ENCODE measurements at regions not wholly inside any gene's neighbourhood (a gene's known extent, or its start where the extent isn't known, plus 50 kb on each side); places are given as distances from the start of the nearest gene placed in this dataset.
"Not testable (repeated sequence)": the region's sequence is repeated elsewhere in the genome, so short reads cannot be mapped to it uniquely, and the experiment has no call there.

DNA sequence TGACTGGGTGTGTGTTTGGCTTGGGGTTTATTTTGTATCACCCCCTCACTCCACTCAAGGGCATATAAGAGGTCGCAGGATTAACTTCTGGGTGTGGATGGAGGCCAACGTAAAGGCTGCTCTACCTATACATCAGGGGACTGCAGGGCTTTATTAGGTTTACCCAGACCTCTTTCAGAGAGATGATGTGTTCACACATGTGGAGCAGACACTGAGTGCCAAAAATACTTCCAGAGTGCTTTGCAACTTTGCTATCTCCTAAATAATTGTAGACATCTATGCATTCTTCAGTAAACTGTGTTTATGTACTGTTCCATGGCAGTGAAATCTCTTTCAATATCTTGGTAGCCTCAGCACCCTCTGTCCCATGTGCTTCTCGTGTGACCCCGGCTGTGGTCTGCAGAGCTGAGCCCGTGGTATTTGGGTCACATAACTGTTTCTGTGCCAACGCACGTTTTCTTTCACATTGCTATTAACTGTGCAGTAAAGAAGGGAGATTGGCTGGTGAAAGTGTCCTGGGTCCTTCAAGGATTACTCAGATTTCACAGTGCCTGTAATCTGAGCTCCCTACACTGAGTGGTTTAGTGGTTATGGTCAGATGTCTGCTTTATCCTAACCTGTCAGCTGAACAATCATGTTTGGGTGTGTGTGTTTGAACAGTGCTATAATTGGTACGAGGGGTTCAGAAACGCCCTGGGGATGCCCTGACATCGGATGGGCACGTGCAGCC, 208.1 kb downstream of the VAPA start:
- peak; percentile 74 for DNase-seq

DNA sequence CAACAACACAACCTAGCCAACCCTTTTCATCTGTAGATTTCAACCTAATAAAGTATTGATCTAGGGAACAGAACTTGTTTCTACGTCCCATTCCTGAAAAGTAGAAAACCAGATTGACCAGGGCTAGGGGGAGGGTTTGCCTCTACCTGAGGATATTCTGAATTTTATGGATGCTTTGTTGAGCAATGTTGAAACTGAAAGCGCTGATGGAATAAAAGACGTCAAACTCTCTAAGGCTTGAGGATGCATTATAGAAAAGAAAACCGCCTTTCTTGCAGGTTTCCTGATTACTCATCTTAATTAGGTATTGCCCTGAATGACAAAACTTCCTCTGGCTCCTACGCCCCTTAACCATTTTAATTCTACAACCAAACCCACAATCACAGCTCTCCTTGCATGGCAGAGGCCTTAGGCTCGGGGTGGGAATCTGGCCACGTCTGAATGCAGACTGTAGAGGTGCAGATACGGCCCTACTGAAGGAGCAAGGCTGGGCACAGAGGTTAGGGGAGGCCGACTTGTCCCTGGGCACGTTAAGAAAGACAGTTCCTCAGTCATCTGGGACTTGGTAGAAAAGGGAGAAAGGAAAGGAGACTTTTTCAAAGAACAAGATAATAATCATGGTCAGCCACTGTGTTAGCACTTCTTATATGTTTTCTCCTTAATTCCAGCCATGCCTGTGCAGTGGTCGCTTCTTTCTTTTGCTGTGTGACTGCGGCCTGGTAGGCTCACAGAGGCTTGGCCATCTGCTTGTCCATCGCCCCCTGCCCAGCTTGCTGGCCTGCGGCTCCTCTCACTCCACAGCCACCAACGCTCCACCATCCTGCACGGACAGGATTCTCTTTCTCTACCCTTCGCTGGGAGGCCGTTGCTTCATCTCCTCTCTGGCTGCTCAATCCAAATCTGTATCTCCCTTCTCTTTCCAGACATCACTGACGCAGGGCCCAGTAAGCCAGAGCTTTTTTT, 209.5 kb downstream of the VAPA start:
- DNase-seq = no peak

DNA sequence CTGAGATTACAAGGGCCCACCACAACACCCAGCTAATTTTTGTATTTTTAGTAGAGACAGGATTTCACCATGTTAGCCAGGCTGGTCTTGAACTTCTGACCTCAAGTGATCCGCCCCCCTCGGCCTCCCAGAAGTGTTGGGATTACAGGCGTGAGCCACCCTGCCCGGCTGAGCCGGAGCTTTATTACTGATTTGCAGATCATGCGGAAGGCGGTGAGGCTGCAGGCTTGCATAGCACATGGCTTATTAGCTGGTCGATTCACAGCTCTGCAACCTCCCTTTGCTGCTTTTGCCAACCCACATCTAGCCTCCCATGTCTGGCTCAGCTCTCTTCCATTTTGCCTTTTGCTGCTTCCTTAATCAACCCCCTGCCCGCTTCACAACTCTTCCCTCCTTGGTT, 210.3 kb downstream of the VAPA start:
- no peak for DNase-seq

DNA sequence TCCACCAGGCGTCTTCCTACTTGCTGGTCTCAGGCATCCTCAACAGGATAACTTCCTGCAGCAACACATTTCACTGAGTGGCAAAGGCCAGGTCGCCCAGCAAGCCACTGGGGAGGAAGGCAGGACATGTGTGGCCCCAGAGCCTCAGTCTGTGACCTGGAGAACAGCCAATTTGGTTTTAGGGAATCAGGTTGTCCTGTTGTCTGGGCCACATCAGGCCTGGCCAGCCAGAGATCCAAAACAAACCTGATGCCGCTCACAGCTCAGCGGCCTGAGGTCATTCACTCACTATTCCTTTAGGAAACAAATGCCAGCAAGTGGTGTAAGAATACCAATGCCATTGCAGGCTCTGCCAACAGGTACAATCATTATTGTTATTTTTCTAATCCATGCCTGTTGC, 210.7 kb downstream of the VAPA start:
- no peak for DNase-seq

DNA sequence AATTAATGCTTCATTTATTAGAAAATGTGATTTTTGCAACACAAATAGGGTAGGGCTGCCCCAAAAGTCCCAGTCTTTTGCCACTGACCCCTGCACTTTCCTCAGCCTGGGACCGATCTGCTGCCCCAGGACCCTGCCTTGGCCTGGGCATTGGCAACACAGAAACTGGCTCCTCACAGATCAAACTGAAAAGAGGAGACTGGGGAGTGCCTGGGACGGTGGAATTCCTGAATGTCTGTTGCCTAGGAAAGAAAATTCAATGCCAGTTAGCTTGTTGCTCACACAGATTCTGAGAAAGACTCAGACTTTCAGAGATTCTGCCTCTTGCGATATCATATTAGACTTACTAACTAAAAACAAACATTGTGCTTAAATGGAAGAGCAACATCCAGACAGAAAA, 211.2 kb downstream of the VAPA start:
- DNase-seq = no peak

DNA sequence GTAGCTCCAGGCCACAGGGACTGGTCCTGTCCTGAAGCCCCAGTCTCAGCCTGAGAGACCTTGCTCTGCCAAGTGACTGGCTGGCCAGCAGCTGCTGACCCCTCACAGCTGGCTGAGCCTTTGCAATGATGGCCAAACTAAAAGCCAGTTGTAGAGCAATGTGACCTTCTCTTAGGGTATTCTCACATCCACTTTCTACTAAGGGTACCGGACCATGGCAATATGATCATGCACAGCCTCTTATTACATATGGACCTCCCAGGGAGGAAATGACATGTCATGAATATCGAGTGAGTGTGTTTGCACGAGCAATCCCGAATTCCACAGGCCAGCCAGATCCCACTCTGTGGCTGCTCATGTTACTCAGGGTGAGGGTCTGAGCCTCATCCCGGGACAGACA, 213.9 kb downstream of the VAPA start:
- DNase-seq = no peak

DNA sequence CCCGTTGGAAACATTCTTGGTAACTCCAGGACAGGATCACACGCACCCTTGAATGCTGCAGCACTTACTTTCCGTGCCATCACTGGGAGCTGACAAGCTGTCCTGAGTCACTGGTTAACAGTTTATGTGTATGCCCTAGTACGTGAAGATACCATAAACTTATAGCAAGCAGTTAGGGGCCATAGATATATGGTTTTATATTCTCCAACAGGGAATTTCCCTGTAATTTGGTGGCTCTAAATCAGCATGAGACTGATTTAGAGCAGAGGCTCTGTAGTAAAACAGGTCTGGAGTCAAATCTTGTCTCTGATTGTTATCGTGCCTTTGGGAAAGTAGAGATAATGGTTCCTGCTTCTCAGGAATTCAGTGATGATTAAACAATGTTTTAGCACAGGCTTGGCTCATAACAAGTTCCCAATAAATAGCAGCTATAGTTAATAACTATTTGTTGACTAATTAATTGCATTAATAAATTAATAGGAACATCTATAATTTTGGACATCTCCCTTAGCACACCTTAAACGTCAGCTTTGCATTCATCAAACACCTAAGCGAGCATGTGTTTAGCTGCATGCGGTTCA, 215.2 kb downstream of the VAPA start:
- no peak for DNase-seq

DNA sequence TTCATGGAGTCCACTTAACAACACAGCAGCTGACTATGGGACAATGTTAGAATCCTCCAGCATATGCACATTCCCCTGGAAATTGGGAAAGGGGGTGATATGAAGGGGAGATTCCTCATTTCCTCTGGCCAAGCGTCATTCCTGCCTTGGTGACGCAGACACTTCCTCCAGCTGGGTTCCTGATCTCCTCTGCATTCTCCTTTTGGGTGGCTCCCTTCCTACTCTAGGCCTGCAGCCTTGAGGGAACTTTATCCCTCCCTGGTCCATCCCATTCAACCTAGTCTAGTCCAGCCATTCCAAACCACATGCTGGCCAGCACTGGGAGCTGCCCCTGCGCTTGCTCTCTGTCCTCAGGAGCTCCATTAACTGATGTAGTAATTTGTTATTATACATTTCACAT, 216.8 kb downstream of the VAPA start:
- no peak for DNase-seq

DNA sequence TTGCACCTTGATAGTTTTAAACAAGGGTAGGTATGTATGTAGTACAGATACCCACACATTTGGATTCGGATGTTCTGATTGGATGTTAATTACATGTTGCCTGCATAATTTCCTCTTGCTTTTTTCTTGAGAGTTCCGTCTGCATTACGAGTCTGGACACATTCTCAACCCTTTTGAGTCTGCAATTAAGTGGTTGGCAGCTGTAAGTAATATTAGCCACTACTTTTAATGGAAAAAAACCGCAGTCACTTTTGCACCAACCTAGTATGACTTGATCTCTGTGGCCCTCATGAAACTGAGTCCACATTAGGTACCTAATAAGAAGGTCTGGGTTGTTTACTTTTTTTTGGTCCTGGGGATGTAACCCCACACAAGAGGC, 217.3 kb downstream of the VAPA start:
- DNase-seq = no peak

DNA sequence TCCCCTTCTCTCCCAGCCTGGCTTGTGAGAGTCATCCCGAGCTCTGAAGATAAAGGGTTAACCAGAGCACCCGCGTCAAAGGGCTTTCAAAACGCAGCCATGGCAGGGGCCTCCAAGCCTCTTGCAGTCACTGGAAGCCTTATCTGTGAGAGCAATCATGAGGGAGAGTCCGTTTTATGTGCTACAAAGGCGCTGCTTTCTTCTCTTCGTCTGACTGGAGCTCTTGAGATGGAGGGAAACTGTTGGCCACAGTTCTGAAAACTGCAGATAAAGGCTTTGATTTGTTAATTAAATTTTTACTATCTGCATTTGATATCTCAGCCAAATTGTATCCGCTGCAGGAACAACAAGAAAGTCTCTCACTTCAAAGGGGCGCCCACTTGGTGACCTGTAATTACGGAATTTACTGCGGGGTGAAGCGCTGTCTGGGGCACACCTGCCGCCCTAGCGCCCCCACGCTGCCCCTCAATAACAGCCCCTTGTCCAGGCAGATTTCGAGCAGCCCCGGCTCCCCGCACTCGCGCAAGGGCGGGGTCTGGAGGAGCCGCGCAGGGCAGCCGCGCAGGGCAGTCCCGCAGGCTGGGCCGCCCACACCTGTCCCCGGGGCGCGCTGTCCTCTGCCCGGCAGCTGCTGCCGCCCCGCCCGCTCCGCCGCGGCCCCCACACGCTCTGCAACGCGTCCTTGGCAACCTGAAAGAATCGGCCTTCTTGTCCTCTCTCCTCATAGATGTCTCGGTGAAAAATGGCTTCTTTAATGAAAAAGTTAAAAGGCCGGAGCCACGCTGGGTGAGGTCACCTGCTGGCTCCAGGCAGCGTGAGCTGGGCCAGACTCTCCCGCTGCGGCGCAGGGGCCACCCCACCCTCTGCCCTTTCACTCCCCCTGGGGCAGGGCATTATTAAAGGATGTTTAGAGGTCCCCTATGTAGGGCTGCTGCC, 217.9 kb downstream of the VAPA start:
- DNase-seq = no peak

DNA sequence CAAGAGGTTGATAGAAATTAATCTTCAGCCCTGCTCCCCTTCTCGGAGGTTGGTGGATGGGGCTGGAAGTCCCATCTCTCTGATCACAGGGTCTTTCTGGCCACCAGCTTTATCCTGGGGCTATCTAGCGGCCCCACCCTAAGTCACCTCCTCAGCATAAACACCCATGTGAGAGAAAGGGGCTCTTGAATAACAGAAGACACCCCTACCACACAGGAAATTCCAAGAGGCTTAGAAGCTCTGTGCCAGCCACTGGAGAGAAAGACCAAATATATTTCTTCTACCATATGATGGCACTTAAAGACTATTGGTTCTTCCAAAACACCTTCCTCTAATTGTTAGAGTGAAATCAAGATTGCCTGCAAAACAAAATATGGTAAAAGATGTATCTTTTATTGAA, 219.7 kb downstream of the VAPA start:
- DNase-seq = no peak

DNA sequence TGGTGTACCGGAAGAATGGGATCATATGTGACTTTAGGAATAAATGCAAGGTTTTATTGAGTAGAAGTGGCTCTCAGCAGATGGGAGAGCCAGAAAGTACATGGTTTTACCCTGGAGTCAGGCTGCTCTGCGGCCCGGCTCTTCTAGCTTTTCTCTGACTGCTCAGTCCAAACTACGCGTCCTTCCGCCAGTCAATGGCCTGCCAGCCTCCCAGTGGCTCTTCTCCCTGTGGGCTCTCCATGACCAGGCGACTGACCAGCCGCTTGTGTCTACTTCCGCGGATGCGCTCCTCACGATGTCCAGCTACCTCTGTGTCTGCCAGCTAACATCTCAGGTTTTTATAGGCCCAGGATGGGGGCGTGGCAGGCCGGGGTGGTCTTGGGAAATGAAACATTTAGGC, 220.4 kb downstream of the VAPA start:
- no peak for DNase-seq

DNA sequence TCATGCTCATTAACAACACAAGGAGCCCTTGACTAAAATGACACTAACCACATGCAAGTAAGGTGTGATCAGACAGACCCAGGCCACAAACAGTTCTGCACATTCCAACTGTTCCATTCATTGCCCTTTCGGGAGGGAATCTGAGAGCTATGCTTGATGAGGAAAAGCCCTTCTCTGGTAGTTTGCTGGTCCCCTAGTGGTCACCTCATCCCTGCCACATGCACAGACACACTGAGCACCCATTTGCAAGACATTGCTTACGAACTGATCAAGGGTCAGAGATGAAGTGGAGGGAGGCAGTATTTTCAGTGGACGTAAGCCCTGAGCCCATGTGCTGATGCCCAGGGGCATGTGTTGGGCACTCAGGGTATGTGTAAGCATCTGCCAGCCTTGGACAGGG, 220.9 kb downstream of the VAPA start:
- DNase-seq = not testable (repeated sequence)

DNA sequence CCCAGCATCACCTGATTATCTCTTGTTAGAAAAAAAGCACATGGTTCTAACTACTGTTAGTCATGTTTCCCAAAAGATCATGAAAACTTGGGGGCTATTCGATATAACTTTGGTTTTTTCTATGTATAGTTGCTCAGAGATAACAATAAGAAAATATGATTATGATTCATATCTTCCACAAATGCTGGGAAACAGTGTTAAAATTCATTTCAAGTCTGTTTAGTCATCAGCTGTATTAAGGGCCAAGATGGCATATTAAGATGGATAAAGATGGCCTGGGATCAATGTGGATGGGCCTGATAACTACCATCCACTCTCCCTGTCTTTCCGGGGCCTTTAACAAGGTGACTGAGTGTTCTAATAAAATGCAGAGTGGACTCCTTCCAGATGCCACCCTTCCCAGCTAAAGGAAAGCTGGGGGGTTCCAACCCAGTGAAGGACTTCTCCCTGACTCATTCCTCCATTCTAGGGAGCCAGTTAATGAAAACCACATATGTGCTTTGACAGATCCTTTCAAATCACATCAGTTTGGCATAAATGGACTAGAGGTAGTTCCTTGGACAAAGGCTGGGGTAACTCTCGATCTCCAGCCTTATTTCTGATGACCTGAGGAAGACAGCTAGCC, 221.6 kb downstream of the VAPA start:
- DNase-seq = no peak

DNA sequence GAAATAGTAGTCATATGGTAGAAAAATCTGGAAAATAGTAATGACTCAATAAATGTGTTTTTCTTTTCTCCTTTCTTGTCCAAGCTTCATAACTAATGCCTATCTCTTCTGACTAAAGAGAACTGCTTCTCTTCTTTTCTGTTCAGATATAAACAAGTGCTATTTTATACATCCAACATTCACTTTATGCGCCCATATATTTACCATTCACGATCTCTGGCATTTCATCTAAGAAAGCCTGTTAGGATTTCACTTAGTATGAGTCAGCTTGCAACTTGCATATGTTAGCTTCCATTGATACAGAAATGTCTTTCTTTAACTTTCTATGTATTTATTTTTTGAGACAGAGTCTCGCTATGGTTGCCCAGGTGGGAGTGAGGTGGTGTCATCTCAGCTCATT, 224.9 kb downstream of the VAPA start:
- no peak for DNase-seq

DNA sequence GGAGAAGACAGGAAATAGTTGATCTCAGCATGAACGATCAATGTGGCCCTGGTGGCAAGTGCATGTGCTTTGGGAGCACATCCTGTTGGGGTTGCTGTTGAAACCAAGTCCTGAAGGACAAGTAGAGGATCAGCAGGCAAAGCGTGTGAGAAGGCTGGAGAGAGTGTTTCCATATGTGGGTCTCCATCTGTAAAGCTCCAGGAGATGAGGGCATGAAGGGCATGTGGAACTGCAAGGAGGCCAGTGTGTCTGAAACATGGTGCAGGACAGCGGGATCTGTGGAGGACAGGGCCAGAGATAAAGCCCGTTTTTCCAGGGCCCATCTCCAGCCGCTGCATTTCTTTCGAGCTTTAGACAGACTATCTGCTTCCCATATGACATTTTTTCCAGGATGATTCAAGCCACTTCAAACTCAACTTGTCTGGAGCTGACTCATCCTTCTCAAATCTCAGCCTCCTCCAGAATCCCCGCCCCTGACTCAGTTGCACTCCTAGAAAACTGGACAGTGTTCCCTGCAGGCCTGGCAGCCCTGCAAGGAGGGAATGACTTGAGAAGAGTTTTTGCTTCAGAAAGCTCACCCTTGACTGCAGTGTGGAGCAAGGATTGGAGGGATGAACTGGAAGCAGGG, 226.1 kb downstream of the VAPA start:
- no peak for DNase-seq

DNA sequence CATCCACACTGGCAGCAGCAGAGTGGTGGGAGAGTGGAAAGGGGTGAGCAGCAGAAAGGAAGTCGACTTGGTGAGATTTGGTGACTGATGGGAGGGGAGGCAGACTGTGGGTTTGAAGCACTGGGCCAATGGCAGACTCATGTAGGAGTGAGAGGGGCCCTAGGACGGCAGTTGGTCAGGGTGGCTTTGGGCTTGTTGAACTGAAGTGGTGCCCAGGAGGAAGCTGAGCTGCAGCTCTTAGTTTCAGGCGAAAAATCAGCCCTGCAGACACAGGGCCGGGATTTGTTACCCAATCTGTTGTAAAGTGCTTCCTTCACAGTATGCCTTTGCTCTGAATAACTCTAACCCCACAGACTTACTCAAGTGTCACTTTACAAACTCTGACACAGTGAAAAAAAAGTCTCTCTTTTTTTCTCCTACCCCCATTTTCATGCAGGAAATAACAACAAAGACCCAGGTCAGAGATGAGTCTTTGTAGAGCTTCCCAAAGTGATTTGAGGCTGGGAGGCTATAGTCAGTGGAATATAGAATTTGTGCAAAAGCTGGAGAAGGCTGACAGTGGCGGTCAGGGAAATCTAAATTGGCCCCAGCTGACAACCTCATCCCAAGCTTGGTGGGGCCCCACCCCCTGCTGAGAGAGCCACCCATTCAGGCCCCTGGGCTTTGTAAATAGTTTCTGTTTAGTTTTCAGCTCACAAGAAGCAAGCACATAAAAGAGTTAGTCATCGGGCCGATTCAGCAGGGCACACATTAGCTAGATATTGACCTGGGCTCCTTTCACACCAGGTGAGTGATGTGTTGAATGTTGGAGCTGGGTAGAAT, 226.9 kb downstream of the VAPA start:
- no peak for DNase-seq

DNA sequence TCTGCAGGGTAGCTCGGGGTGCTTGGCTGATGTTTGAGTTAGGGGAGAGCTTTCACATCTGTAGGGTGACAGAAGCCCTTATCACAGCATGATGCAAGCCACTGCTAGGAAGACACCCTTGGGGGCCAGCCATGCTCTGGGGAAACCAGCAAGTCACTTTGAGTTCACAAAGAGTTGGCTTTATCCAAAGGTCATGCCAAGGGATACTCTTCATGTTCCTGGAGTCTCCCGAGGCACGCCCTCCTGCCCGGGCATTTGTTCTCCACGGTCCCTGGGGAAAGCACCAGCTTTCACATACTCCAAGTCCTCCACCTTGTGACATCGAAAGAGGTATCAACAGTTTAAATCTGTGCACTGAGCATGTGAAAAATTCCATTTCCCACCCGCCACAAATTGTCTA, 227.7 kb downstream of the VAPA start:
- DNase-seq = no peak

DNA sequence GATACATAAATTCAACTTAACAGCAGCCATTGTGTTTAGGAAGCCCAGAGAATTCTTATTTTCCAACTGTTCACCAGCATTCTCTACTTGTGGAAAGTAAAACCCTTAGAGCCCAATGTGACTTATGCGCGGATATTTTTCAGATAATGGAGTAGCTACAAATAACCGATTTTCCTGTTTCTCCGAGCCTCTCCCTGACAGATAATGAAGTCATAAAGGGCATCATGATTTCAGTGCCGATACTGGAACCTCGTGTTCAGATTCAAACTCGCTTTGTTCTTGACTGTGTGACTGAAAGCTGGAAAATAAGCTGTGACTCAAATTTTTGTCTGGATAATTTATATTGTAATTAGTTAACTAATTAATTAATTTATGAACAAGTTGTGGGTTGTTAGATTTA, 228.2 kb downstream of the VAPA start:
- no peak for DNase-seq

DNA sequence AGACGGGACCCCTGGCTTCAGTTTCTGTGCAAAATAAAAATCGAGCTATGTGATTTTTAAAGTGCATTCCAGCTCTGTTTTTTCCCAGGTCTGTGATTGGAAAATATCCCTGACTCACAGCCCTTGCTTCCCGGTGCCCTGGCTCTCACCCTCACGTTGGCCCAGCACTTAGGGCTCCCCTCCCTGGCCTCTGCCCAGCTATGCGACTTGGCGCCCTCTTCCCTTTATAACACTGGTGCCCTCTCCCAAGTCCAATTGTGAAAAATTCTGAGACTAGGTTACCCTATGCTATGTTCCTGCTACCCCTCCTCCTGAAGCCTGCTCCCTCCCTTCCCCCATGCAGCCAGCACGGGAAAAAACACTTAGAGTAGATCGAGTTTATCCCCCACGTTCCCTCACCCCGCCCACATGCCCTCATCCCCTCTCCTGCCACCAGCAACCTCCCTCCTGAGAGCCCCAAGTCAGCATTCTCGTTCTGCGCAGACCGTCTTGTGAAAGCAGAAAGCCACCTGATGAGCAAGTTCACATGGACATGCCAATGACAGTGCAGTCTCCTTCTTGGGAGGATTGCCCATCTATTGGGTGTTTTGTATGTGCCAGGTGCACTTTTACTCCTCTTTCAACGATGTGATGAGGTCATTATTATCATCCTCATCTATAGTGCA, 228.8 kb downstream of the VAPA start:
- no peak for DNase-seq

Measured in NCI-H1092 (cell line).